Stomach (tissue), 8 donors: ENCODE measurements at regions not wholly inside any gene's neighbourhood (a gene's known extent, or its start where the extent isn't known, plus 50 kb on each side); places are given as distances from the start of the nearest gene placed in this dataset.
"Not testable (repeated sequence)": the region's sequence is repeated elsewhere in the genome, so short reads cannot be mapped to it uniquely, and the experiment has no call there.

ENCODE experiments used
- DNase-seq, 2 donors: peaks; one replicate each; pipeline versions ENCODE4 v3.0.0 to v3.0.0-alpha.2; 2013 to 2019
- H3K27ac ChIP-seq, 5 donors: fragments of 200-600 bp in 4 of 5; sonication (generic) in 4 of 5; one replicate each; pipeline ENCODE4 v1.5.1; 2013 to 2019; ENCODE audit warnings: mild to moderate bottlenecking in 1 of 5, moderate library complexity in 1 of 5
- H3K27me3 ChIP-seq, 3 donors: fragments of 200-600 bp; sonication (generic); one replicate each; pipeline ENCODE4 v1.5.1; 2017 to 2019; ENCODE audit warnings: mixed run types in 1 of 3
- H3K36me3 ChIP-seq, 4 donors: fragments of 200-600 bp; sonication (generic); 1 replicate in 3 of 4; 2 replicates in 1 of 4; pipeline ENCODE4 v1.5.1; 2016 to 2019
- H3K4me1 ChIP-seq, 4 donors: fragments of 200-600 bp; sonication (generic); one replicate each; pipeline ENCODE4 v1.5.1; 2016 to 2019
- H3K4me3 ChIP-seq, 4 donors: fragments of 200-600 bp; sonication (generic) in 3 of 4; one replicate each; pipeline ENCODE4 v1.5.1; 2016 to 2019; ENCODE audit warnings: mild to moderate bottlenecking in 1 of 4
- H3K9me3 ChIP-seq, 4 donors: fragments of 200-600 bp; sonication (generic); one replicate each; pipeline ENCODE4 v1.5.1; 2016 to 2019
- CTCF ChIP-seq, 7 experiments: fragments of 450-650 bp in 4 of 7; fragments of 200-600 bp in 3 of 7; sonication (generic) in 3 of 7; IDR thresholded peaks; one replicate each; pipeline ENCODE4 v1.5.1; 2016 to 2019; ENCODE audit warnings: antibody characterized with exemption in 7 of 7, control low read depth in 2 of 7, mild to moderate bottlenecking in 1 of 7
- EP300 ChIP-seq: sonication (generic); formaldehyde crosslinking; IDR thresholded peaks from one replicate; pipeline ENCODE4 v1.6.1; 2017; ENCODE audit warnings: antibody characterized with exemption
- POLR2A ChIP-seq, 4 donors: fragments of 450-650 bp; IDR thresholded peaks; one replicate each; pipeline ENCODE4 v1.6.1; 2016; ENCODE audit warnings: antibody characterized with exemption in 4 of 4, control low read depth in 2 of 4, mild to moderate bottlenecking in 1 of 4, moderate library complexity in 1 of 4
- POLR2AphosphoS5 ChIP-seq, 3 donors: sonication (generic); formaldehyde crosslinking; IDR thresholded peaks; one replicate each; pipeline ENCODE4 v1.6.1; 2016; ENCODE audit warnings: antibody characterized with exemption in 3 of 3
- WGBS, 5 donors: extraction: QIAGEN DNeasy Blood & Tissue Kit in 3 of 5; methylation state at CpG; one replicate each; pipeline versions ENCODE4 v1.1.5 to v1.1.7; 2013 to 2018; 5-methylcytosine and 5-hydroxymethylcytosine counted together
- intact Hi-C: fragments of 100-400 bp; cut with DNase I; formaldehyde crosslinking; loops from one replicate; pipeline ENCODE4 v1.15.1; 2023; ENCODE audit warnings: low total_unique reads
- donor health status: healthy with polysubstance abuse.
- donor health status: Bipolar disorder and iron deficiency.
- donor health status: healthy.

DNA sequence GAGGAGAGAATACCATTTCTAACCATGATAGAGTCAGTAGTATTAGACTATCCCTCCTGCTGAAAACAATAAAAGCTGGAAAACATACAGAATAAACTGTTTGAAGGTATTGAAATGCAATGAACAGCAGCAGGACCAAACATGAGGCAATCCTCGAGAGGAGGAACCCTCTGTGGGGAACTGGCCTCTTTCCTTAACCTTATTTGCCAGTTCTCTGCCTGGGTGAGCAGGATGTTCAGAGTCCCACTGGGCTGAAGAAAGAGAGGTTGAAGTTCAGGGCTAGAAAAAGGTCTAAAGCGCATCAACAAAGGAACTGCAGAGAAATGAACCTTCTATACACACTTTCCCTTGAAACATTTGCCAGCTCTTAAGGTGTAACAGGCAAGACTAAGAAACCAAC is 79.8 kb upstream of the FHL2 start:
- TF ChIP-seq POLR2AphosphoS5 (IDR thresholded peaks at IDR 0.05) (no peak), POLR2A (IDR thresholded peaks at IDR 0.05) (no peak), EP300 (no peak), CTCF (IDR thresholded peaks at IDR 0.05) (no peak)
- 78 to 87% (median 84%) methylated on average over 2 of the region's 2 CpGs for WGBS, 5 donors
- intact Hi-C loops, result no loop called here
- H3K4me3 ChIP-seq, result no peak overlapping the region
- no peak for DNase-seq
- H3K27me3 ChIP-seq, result no peaks in the 10 kb centered on the region
- H3K27ac ChIP-seq, result no peak overlapping the region
- H3K9me3 ChIP-seq, result no peaks in the 10 kb centered on the region
- H3K4me1 ChIP-seq, result no peaks in the 10 kb centered on the region
- no peaks in the 10 kb centered on the region for H3K36me3 ChIP-seq

DNA sequence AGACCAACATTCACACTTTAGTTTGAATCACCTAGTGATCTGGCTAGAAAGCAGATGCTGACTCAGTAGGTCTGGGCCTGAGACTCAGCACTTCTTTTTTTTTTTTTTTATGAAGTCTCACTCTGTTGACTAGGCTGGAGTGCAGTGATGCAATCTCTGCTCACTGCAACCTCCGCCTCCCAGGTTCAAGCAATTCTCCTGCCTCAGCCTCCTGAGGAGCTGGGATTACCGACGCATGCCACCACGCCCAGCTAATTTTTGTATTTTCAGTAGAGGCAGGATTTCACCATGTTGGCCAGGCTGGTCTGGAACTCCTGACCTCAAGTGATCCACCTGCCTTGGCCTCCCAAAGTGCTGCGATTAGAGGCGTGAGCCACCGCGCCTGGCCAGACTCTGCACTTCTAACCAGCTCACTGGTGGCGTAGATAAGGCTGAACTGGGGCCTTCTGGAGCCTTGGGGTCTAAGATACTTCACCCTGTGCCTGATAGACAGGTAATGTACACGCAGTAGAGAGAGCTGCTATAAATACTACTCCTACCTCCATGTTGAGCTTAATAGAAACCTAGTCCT is 78.3 kb upstream of the FHL2 start:
- H3K4me1 ChIP-seq, H3K36me3 ChIP-seq, DNase-seq, H3K9me3 ChIP-seq, intact Hi-C loops, H3K27me3 ChIP-seq, H3K27ac ChIP-seq, H3K4me3 ChIP-seq: not testable (repeated sequence)
- WGBS, 5 donors, result 94 to 98% (median 94%) methylated on average over 9 to 10 of the region's 10 CpGs

DNA sequence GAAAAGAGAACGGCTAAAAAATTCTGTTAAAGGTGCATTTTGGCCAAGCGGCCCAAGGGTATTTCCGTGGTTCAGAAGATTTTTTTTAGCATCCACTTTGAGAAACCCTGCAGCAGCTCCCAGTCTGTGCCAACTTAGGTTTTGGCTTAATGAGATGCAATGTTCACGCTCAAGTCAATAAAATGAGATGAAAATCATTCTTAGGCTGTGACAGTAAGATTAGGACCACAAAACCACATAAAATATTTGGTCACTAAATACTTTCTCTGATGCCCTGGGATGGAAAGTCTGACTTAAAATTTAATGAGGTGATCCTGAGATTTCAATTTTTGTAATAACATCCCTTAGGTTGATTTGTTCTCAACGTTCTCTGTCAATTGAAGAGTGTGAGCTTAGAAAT is 74.2 kb upstream of the FHL2 start:
- DNase-seq, result no peak
- 71 to 85% (median 83%) methylated on average over 5 of the region's 5 CpGs for WGBS, 5 donors

GRCh38 chr2:105470979-105471378 is 72.1 kb upstream of the FHL2 start:
- TF ChIP-seq POLR2AphosphoS5 (IDR thresholded peaks at IDR 0.05), result no peak
- TF ChIP-seq EP300, result no peak
- TF ChIP-seq CTCF (IDR thresholded peaks at IDR 0.05), result no peak
- no peak for DNase-seq
- no peaks in the 10 kb centered on the region for H3K9me3 ChIP-seq
- peaks cover 0 to 11% (median 6%) of the 10 kb centered on the region in 4 donors for H3K4me1 ChIP-seq
- no peaks in the 10 kb centered on the region for H3K27me3 ChIP-seq
- H3K36me3 ChIP-seq, result no peaks in the 10 kb centered on the region
- H3K27ac ChIP-seq, result no peak overlapping the region
- WGBS, 5 donors, result 61 to 82% (median 74%) methylated on average over 5 of the region's 5 CpGs
- intact Hi-C loops, result no loop called here
- no peak overlapping the region for H3K4me3 ChIP-seq

More for the DNA sequence above, 74.2 kb upstream of the FHL2 start:
- intact Hi-C loops, result no loop called here
- Histone ChIP-seq H3K27me3 (no peaks in the 10 kb centered on the region), H3K9me3 (no peaks in the 10 kb centered on the region), H3K4me3 (no peak overlapping the region), H3K36me3 (no peaks in the 10 kb centered on the region), H3K27ac (no peak overlapping the region), H3K4me1 (peaks cover 0 to 9% (median 6%) of the 10 kb centered on the region in 4 donors)
- TF ChIP-seq EP300 (no peak), CTCF (IDR thresholded peaks at IDR 0.05) (no peak), POLR2A (IDR thresholded peaks at IDR 0.05) (no peak), POLR2AphosphoS5 (IDR thresholded peaks at IDR 0.05) (no peak)

- intact Hi-C loops, result no loop called here
- peaks cover 0 to 11% (median 6%) of the 10 kb centered on the region in 4 donors for H3K4me1 ChIP-seq
- no peaks in the 10 kb centered on the region for H3K9me3 ChIP-seq
- no peak overlapping the region for H3K27ac ChIP-seq
- H3K36me3 ChIP-seq, result no peaks in the 10 kb centered on the region
- H3K27me3 ChIP-seq, result no peaks in the 10 kb centered on the region
- H3K4me3 ChIP-seq, result no peak overlapping the region
- TF ChIP-seq POLR2A (IDR thresholded peaks at IDR 0.05) (no peak), EP300 (no peak), POLR2AphosphoS5 (IDR thresholded peaks at IDR 0.05) (no peak), CTCF (IDR thresholded peaks at IDR 0.05) (no peak)
- 95 to 97% (median 96%) methylated on average over 8 of the region's 8 CpGs for WGBS, 5 donors
- no peak for DNase-seq
Observed at GRCh38 chr2:105469781-105470180, 70.9 kb upstream of the FHL2 start.
